ENCODE measurements at regions not wholly inside any gene's neighbourhood (a gene's known extent, or its start where the extent isn't known, plus 50 kb on each side); places are given as distances from the start of the nearest gene placed in this dataset.

GRCh38 chr1:214993419-214993818 lies 89.1 kb upstream of the KCNK2 start:
- Histone ChIP-seq H2AFZ (ENCODE audit: low read length) (no peak overlapping the region), H3K4me2 (ENCODE audit: low read depth, low read length) (no peak overlapping the region), H3K4me3 (replicated peaks in 1 of 3; ENCODE audit: insufficient read depth in 1 of 3, low read depth in 2 of 3, low read length in 3 of 3) (no peak overlapping the region), H3K36me3 (replicated peaks in 1 of 2; ENCODE audit: control insufficient read depth in 1 of 2, insufficient read depth in 2 of 2, low read length in 2 of 2) (no peaks in the 10 kb centered on the region), H3K9ac (ENCODE audit: insufficient read depth, low read depth, low read length) (no peak overlapping the region), H3K4me1 (ENCODE audit: insufficient read depth, low read length) (no peaks in the 10 kb centered on the region), H3K27ac (ENCODE audit: extremely low read length, insufficient read depth, low read length) (no peak overlapping the region), H3K9me3 (ENCODE audit: low read length) (no peaks in the 10 kb centered on the region), H3K79me2 (ENCODE audit: insufficient read depth, low read length) (no peaks in the 10 kb centered on the region), H3K27me3 (ENCODE audit: control insufficient read depth in 1 of 2, insufficient read depth in 2 of 2, low read length in 2 of 2) (no peaks in the 10 kb centered on the region), H4K20me1 (ENCODE audit: insufficient read depth, low read length) (no peaks in the 10 kb centered on the region)
- DNase-seq (ENCODE audit: low spot score) (no peak), FAIRE-seq (no peak), ATAC-seq (no peak)
- in situ Hi-C loops (cut with HindIII; ENCODE audit: extremely low pct_ligation_motif_present, low pct_unique_long_range_greater_than_20kb) = no loop called here
- CTCF ChIA-PET (ENCODE audit: low intra/inter-chr PET ratio, low total read pairs) = no interaction called here
- TF ChIP-seq ADNP (CRISPR knock-in tag; IDR thresholded peaks at IDR 0.05) = no peak
- TF ChIP-seq ZNF629 (CRISPR knock-in tag; conservative IDR thresholded peaks at IDR 0.05) = 0 out of 2 replicates have a peak, but pooled peaks have one; percentile 25
- TF ChIP-seq ZNF12 (CRISPR knock-in tag; IDR thresholded peaks at IDR 0.05) = no peak
- no peak for TF ChIP-seq JARID2 (CRISPR knock-in tag; IDR thresholded peaks at IDR 0.05; ENCODE audit: insufficient replicate concordance)
- no peak for TF ChIP-seq LBX2 (CRISPR knock-in tag; IDR thresholded peaks at IDR 0.05; ENCODE audit: borderline replicate concordance)
- no TSS peak for BruUV-seq (replicated peaks)
- POLR2A ChIA-PET = no interaction called here
- intact Hi-C loops (cut with micrococcal nuclease; ENCODE audit: unreplicated experiment) = no loop called here

GRCh38 chr1:214997685-214998084 lies 84.9 kb upstream of the KCNK2 start:
- Histone ChIP-seq H3K4me2 (ENCODE audit: low read depth, low read length) (no peak overlapping the region), H4K20me1 (ENCODE audit: insufficient read depth, low read length) (no peaks in the 10 kb centered on the region), H3K27ac (ENCODE audit: extremely low read length, insufficient read depth, low read length) (no peak overlapping the region), H3K79me2 (ENCODE audit: insufficient read depth, low read length) (no peaks in the 10 kb centered on the region), H3K9ac (ENCODE audit: insufficient read depth, low read depth, low read length) (no peak overlapping the region), H3K36me3 (replicated peaks in 1 of 2; ENCODE audit: control insufficient read depth in 1 of 2, insufficient read depth in 2 of 2, low read length in 2 of 2) (no peaks in the 10 kb centered on the region), H3K4me3 (replicated peaks in 1 of 3; ENCODE audit: insufficient read depth in 1 of 3, low read depth in 2 of 3, low read length in 3 of 3) (no peak overlapping the region), H3K4me1 (ENCODE audit: insufficient read depth, low read length) (no peaks in the 10 kb centered on the region), H3K27me3 (ENCODE audit: control insufficient read depth in 1 of 2, insufficient read depth in 2 of 2, low read length in 2 of 2) (no peaks in the 10 kb centered on the region), H3K9me3 (ENCODE audit: low read length) (no peaks in the 10 kb centered on the region), H2AFZ (ENCODE audit: low read length) (no peak overlapping the region)
- no peak for TF ChIP-seq ZFP62 (CRISPR knock-in tag; IDR thresholded peaks at IDR 0.05)
- no TSS peak for BruUV-seq (replicated peaks)
- in situ Hi-C loops (cut with HindIII; ENCODE audit: extremely low pct_ligation_motif_present, low pct_unique_long_range_greater_than_20kb) = no loop called here
- WGBS (ENCODE audit: low lambda C conversion rate) = 0% methylated on average over 3 of the region's 3 CpGs
- ChIA-PET POLR2A (no interaction called here), CTCF (ENCODE audit: low intra/inter-chr PET ratio, low total read pairs) (no interaction called here)
- FAIRE-seq (no peak), ATAC-seq (no peak), DNase-seq (ENCODE audit: low spot score) (no peak)
- intact Hi-C loops (cut with micrococcal nuclease; ENCODE audit: unreplicated experiment) = no loop called here

All from HepG2 (cell line).